ENCODE measurements at regions not wholly inside any gene's neighbourhood (a gene's known extent, or its start where the extent isn't known, plus 50 kb on each side); places are given as distances from the start of the nearest gene placed in this dataset.

- no peak for TF ChIP-seq CTCF (IDR thresholded peaks at IDR 0.05)
- TF ChIP-seq POLR2A (IDR thresholded peaks at IDR 0.05) = no peak
These were observed 147.3 kb upstream of the PDE1C start for GRCh38 chr7:32217341-32218153.
